HS-27A (cell line): ENCODE measurements at regions not wholly inside any gene's neighbourhood (a gene's known extent, or its start where the extent isn't known, plus 50 kb on each side); places are given as distances from the start of the nearest gene placed in this dataset.

Experiments used
- DNase-seq: peaks from one replicate; pipeline ENCODE4 v3.0.0-alpha.2; 2012; ENCODE audit warnings: low read depth, missing footprints

- DNase-seq = no peak
Measured at GRCh38 chr13:50071379-50071778, 56.1 kb downstream of the KCNRG start.

- no peak for DNase-seq
Measured at GRCh38 chr13:50072676-50073075, 57.4 kb downstream of the KCNRG start.

DNA sequence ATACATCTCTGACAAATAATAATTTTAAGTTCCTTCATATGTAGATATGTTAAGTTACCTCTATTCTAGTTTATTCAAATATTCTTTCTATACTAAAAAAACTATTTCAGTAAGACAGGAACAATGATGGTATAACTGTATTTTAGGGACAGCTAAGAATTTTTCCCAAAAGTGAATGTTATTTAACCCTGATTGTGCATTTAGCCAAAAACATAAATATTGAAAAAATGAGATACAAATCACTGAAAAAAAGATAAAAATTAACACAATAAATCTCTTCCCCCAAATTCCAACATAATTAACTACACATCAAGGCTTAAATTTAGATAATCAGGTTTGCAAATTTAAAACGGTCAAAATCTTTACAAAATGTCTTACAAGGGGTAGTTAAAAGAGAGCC lies 58.1 kb downstream of the KCNRG start:
- no peak for DNase-seq

DNA sequence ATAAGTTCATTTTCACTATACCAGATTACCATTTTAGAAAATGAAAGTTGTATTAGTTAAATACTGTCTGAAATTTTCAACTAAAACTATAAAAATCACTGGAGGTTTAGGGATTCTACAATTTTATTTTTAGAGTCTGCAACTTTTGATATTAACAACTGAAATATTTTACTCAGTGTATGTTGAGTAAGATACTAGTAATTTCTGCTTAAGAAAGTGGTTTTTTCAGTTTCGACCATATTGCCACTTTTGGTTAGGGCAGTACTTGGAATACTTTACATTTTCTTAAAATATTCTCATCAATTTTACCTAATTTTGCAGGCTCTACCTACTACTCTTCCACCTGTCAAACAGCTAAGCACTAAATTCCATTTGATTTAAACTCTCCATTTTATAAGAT lies 59.6 kb downstream of the KCNRG start:
- DNase-seq = no peak

DNA sequence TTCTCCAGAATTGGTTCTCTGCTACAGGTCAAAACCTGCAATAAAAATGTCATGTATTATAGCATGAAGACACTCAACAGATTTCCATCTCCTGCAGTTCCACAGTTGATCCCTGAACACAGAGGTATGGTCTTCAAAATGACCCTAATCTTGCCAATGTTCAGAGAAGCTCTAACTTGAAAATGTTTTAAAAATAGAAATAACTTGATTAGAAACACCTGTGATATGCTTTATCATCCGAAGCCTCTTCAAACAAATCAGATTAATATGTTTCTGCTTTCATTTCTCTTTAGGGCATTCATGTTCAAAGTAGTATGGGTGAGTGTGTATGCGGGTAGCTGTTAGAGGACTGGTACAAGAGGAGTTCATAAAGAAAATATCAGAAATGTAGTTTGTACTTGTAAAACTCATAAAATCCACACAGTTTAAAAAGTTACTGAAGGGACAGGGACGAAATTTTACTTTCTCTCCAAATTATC lies 60.4 kb downstream of the KCNRG start:
- no peak for DNase-seq

- DNase-seq = no peak
Measured at GRCh38 chr13:50077431-50077830, 62.2 kb downstream of the KCNRG start.

- no peak for DNase-seq
Measured at GRCh38 chr13:50078231-50078894, 63.1 kb downstream of the KCNRG start.

DNA sequence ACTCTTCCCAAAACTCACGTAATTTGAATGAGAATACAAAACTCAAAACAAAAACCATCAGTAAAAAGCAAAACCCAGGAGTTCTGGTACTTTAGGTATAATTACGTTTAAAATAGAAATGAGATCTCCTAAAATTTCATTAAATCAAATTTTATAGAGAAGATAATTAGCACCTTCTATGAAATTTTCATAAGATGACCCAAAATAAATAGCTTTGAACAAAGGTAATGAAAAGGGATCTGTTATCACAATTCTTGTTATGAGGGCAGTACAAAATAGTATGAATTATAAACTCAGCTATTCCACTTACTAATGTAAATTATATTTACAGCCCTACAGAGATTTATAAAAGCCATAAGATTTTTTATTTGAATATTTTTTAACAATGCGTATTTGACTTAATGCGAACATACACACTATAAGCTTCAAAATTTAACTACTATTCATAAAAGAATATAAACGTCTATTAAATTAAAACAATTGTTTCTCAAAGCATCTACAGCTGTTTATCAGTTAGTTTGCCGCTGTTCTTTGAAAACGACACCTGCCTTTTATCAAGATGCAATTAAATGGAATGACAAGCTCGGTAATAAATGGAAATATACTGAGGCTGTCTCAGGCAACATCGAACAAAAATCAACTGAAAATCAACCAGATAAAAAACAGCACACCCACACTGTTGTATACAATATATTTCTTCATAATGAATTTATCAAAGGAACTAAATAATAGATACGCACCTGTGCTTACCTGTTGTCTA lies 63.8 kb downstream of the KCNRG start:
- DNase-seq = no peak

- no peak for DNase-seq
Measured at GRCh38 chr13:50079655-50080202, 64.5 kb downstream of the KCNRG start.

DNA sequence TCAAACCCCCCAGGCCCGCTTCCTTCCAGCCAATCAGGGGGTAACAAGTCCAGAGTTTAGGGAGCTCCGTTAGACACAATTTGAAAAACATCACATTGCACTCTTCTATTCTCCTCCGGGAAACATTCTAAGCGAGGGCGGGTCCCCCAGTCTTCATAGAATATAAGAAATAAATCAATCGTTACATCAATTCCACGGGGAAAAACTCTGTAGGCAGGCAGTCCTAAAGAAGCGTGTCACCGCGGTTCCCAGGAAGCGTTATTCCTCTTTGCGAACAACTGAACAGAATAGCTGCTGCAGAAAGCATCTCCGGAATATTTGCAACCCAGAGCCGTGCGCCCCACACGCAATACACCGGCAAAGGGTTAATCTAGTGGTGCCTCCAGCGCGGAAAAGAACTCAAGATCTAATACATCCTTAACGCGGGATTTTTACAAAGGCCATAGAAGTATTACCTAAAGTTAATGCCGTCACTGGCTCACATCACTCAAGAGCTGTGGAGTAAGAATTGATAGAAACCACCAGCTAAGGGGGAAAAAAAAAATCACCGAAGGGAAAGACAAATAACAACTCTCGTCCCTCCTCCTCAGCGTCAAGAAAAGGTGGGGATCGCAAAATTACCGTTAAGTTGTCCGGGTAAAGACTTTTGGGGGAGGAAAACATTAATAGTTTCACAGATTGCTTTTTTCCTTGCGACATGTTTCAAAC lies 65.1 kb downstream of the KCNRG start:
- peak; percentile 22 for DNase-seq

- DNase-seq = no peak
Measured at GRCh38 chr13:50080911-50081678, 65.9 kb downstream of the KCNRG start.

- peak; percentile 79 for DNase-seq
Measured at GRCh38 chr13:50081679-50082425, 66.6 kb downstream of the KCNRG start.

DNA sequence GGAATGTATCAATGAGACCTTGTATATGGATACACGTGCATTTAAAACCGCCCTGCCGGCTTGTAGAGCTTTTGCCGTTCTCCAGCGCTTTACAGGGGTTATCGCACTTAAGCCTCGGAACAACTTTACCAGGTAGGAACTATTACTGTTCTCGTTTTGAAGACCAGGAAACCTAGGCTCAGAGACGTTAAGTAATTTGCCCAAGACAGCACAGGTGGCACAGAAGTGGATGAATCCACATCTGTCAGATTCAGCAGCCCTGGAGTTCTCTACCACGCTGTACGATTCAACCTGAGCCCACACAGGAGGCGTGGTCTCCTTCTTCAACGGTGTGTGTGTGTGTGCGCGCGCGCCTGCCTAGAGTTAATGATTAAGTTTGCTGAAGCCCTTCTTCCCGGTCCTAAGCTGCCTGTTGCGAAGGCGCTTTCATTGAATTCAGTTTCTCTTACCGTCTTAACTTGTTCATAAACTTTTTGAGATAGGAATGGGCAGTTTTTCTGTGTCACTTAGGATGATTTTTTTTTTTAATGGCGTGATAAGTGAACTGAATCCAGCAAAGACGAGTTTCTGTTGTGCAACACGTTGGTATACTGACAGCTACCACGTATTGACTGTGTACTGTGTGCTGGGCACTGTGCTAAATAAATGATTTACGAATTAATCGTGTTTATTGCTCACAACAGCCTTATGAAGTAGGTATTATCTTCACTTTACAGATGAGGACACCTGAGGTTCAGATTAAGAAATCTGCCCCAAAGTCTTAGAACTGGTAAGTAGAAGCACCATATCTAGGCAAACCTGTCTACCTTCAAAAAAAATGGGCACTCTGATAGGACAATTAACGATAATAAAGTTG lies 67.4 kb downstream of the KCNRG start:
- DNase-seq = peak; percentile 51

DNA sequence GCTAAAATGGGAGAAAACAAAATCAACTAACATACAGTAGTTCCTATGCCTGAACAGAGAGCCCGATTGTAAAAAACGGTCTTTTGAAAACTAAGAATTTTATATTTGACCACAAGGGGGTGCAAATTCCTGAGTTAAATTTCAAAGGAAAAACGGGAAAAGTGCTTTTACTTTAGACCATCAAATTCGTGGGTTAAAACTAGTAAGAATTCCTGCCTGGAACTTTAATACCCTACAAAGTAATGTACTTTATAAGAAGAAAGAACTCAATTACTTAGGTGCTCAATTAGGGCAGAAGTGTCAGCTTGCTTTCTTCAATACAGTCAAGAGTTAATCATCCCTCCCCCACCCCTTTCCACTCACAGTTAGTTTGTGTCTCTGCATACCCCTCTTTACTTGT lies 69.8 kb downstream of the KCNRG start:
- DNase-seq = no peak

DNA sequence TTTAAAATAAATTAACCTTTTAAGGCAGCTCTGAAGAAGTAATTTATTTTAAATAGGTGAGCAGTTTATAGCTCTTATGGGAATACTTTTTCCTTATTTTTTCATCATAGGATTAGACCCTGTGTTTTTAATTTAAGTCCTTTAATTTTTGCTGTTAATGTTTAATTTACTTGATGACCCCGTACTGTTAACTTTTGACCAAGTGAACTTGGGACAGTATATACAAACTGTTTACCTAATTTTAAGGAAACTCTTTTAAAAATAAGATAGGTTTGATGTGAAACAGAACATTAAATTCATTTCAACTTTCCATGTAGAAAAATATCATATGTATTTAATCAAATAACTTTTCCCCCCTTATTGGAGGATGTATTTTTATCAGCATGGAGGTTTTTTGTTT lies 74.4 kb downstream of the KCNRG start:
- DNase-seq = no peak

DNA sequence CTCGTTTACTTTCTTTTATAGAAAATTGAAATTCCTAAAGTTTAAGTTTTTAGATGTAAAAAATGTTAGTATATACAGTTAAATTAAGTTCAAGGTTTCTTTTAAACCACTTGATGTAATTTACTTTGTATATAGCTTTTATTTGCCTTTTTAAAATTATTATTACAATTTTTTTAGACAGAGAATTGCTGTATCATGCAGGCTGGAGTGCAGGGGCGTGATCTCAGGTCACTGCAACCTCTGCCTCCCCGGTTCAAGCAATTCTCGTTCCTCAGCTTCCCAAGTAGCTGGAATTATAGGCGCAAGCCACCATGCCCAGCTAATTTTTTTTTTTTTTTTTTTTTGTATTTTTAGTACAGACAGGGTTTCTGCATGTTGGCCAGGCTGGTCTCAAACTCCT lies 75.0 kb downstream of the KCNRG start:
- DNase-seq = no peak

GRCh38 chr13:50094615-50095293 lies 79.5 kb downstream of the KCNRG start:
- DNase-seq = no peak

GRCh38 chr13:50098693-50099092 lies 83.4 kb downstream of the KCNRG start:
- DNase-seq = no peak

DNA sequence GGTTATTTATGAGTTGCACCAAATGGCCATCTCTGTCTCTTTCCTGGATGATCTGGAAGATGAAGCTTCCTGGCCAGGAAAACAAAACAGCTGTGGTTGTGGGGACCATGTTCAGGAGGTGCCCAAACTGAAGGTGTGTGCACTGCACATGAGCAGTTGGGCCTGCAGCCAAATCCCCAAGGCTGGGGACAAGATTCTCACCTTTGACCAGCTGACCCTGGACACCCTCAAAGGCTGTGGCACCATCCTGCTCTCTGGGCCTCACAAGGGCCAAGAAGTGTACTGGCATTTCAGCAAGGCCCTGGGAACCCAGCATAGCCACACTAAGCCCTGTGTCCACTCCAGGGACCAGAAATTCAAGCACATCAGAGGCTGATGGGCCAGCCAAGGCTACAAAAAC lies 84.2 kb downstream of the KCNRG start:
- DNase-seq = no peak

DNA sequence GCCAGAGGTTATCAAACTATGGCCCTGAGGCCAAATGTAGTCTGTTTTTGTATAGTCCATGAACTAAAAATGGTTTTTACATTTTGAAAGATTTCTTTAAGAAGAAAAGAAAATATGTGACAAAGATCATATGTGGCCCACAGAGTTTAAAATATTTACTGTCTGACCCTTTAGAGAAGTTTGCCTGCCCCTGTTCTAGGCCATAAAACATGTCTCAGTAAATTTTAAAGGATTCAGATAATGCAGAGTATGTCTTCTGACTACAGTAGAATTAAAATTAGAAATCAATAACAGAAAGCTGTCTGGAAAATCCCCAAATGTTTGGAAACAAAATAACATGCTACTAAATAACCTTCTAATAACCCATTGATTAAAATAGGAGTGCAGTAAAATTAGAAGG lies 86.3 kb downstream of the KCNRG start:
- no peak for DNase-seq
